ENCODE measurements at regions not wholly inside any gene's neighbourhood (a gene's known extent, or its start where the extent isn't known, plus 50 kb on each side); places are given as distances from the start of the nearest gene placed in this dataset.

DNA sequence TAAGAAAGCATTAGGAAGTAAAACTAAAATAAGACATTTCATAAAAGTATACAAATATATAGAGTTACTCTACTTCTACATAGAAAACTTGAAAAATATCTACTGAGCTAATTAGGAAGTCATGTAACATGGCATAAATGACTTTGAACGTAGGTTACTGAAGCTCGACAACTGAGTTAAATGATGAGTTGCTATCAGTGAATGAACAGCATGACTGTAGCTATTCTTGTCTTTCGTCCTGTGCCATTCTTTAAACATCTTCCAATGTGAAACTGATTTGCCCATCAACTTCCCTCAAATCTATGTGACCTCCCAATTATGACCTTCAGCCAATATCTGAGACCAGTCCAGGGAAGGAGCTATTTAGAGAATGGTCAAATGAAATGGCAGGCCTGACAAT lies 113.5 kb upstream of the NEBL start:
- TF ChIP-seq, protein P1, sequence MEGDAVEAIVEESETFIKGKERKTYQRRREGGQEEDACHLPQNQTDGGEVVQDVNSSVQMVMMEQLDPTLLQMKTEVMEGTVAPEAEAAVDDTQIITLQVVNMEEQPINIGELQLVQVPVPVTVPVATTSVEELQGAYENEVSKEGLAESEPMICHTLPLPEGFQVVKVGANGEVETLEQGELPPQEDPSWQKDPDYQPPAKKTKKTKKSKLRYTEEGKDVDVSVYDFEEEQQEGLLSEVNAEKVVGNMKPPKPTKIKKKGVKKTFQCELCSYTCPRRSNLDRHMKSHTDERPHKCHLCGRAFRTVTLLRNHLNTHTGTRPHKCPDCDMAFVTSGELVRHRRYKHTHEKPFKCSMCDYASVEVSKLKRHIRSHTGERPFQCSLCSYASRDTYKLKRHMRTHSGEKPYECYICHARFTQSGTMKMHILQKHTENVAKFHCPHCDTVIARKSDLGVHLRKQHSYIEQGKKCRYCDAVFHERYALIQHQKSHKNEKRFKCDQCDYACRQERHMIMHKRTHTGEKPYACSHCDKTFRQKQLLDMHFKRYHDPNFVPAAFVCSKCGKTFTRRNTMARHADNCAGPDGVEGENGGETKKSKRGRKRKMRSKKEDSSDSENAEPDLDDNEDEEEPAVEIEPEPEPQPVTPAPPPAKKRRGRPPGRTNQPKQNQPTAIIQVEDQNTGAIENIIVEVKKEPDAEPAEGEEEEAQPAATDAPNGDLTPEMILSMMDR (IDR thresholded peaks at IDR 0.05) = no peak
- TF ChIP-seq POLR2A (IDR thresholded peaks at IDR 0.05) = no peak

All from Peyer's patch (tissue), 4 donors.